HepG2 (cell line): ENCODE measurements at regions not wholly inside any gene's neighbourhood (a gene's known extent, or its start where the extent isn't known, plus 50 kb on each side); places are given as distances from the start of the nearest gene placed in this dataset.

ENCODE experiments used
- ATAC-seq: fragments of 200-7000 bp; cut with Tn5 transposase; 3 replicates; pipeline ENCODE4 v1.9.1; 2020; ENCODE audit warnings: mild to moderate bottlenecking, moderate library complexity
- BruUV-seq: library from RNA; stranded (reverse); fragments of 400-500 nt; replicated peaks from 2 replicates; lab custom pipeline; 2021; lab: Mats Ljungman, UMichigan
- CTCF ChIA-PET: fragments of 300-600 bp; formaldehyde crosslinking; extraction: SDS; loops from one replicate; lab custom pipeline; 2021; ENCODE audit warnings: low total read pairs, inconsistent platforms, low intra/inter-chr PET ratio; lab: Yijun Ruan, JAX
- POLR2A ChIA-PET: fragments of 350-600 bp; sonication (Branson Sonifier 250); formaldehyde crosslinking; loops from one replicate; lab custom pipeline; 2020; ENCODE audit warnings: antibody characterized with exemption, inconsistent platforms; lab: Yijun Ruan, JAX
- DNase-seq: peaks from one replicate; pipeline ENCODE4 v3.0.0-alpha.2; 2015; ENCODE audit warnings: low spot score
- FAIRE-seq: peaks from 3 replicates; lab custom pipeline; 2011; peaks lifted over from hg19 to GRCh38; lab: Jason Lieb, UNC
- H2AFZ ChIP-seq: one replicate; pipeline ENCODE4 v1.6.1; 2011; ENCODE audit warnings: low read length, inconsistent platforms
- H3K27ac ChIP-seq: fragments of 300-600 bp; 3 replicates; pipeline ENCODE4 v1.8.0; 2011; ENCODE audit warnings: mixed run types, mild to moderate bottlenecking, mixed read lengths, low read length, inconsistent platforms; ENCODE audit not compliant: insufficient read depth; ENCODE audit errors: extremely low read length
- H3K27me3 ChIP-seq, 2 experiments: fragments of 200-600 bp in 1 of 2; 2 replicates in 1 of 2; 3 replicates in 1 of 2; pipeline versions ENCODE4 v1.6.0 to v1.8.0; 2011; ENCODE audit warnings: low read length in 2 of 2, mild to moderate bottlenecking in 2 of 2, moderate library complexity in 2 of 2, inconsistent platforms in 1 of 2; ENCODE audit not compliant: insufficient read depth in 2 of 2, control insufficient read depth in 1 of 2
- H3K36me3 ChIP-seq, 2 experiments: fragments of 200-600 bp in 1 of 2; replicated peaks in 1 of 2; 2 replicates in 1 of 2; 3 replicates in 1 of 2; pipeline versions ENCODE4 v1.5.1 to v1.8.0; 2011; ENCODE audit warnings: low read length in 2 of 2, inconsistent platforms in 1 of 2; ENCODE audit not compliant: insufficient read depth in 2 of 2, control insufficient read depth in 1 of 2
- H3K4me1 ChIP-seq: 2 replicates; pipeline ENCODE4 v1.5.1; 2012; ENCODE audit warnings: low read length, inconsistent platforms; ENCODE audit not compliant: insufficient read depth
- H3K4me2 ChIP-seq: 2 replicates; pipeline ENCODE4 v1.6.0; 2011; ENCODE audit warnings: low read depth, low read length, inconsistent platforms
- H3K4me3 ChIP-seq, 3 experiments: fragments of 200-600 bp in 1 of 3; sonication (generic), shearing (Covaris generic) in 1 of 3; replicated peaks in 1 of 3; 2 replicates each; pipeline ENCODE4 v1.5.1; 2011 to 2016; ENCODE audit warnings: low read length in 3 of 3, inconsistent platforms in 2 of 3, low read depth in 2 of 3, mild to moderate bottlenecking in 2 of 3, control low read depth in 1 of 3, mixed read lengths in 1 of 3; ENCODE audit not compliant: insufficient read depth in 1 of 3
- H3K79me2 ChIP-seq: one replicate; pipeline ENCODE4 v1.6.1; 2011; ENCODE audit warnings: low read length, inconsistent platforms; ENCODE audit not compliant: insufficient read depth
- H3K9ac ChIP-seq: 2 replicates; pipeline ENCODE4 v1.6.0; 2011; ENCODE audit warnings: mild to moderate bottlenecking, low read depth, low read length, inconsistent platforms; ENCODE audit not compliant: insufficient read depth
- H3K9me3 ChIP-seq: 2 replicates; pipeline ENCODE4 v1.5.1; 2012; ENCODE audit warnings: mild to moderate bottlenecking, low read length
- H4K20me1 ChIP-seq: 2 replicates; pipeline ENCODE4 v1.6.0; 2011; ENCODE audit warnings: inconsistent platforms, mild to moderate bottlenecking, low read length, moderate library complexity; ENCODE audit not compliant: insufficient read depth
- TCF7L2 ChIP-seq: IDR thresholded peaks from 2 replicates; pipeline ENCODE4 v1.6.1; 2011; ENCODE audit warnings: mild to moderate bottlenecking, low read depth, low read length, moderate library complexity
- ZBTB46 ChIP-seq: sonication (generic); formaldehyde crosslinking; IDR thresholded peaks from 2 replicates; pipeline ENCODE4 v1.4.0; 2020; ENCODE audit warnings: mild to moderate bottlenecking, missing genetic modification reagents, borderline replicate concordance
- ZNF747 ChIP-seq: sonication (generic); formaldehyde crosslinking; IDR thresholded peaks from 2 replicates; pipeline ENCODE4 v1.8.1; 2023; ENCODE audit warnings: missing genetic modification reagents, mild to moderate bottlenecking, borderline replicate concordance
- WGBS: methylation state at CpG from one replicate; pipeline ENCODE4 v1.1.6; 2017; ENCODE audit warnings: low lambda C conversion rate; 5-methylcytosine and 5-hydroxymethylcytosine counted together
- in situ Hi-C: cut with HindIII; loops from 2 replicates; pipeline ENCODE4 v1.10.0; 2017; ENCODE audit warnings: low pct_unique_long_range_greater_than_20kb; ENCODE audit not compliant: extremely low pct_ligation_motif_present
- intact Hi-C: fragments of 100-400 bp; cut with micrococcal nuclease; formaldehyde crosslinking; loops from one replicate; pipeline ENCODE4 v1.10.0; 2022; ENCODE audit not compliant: unreplicated experiment

- WGBS: 3% methylated on average over 3 of the region's 3 CpGs
- Histone ChIP-seq H3K4me2 (no peak overlapping the region), H3K27ac (no peak overlapping the region), H3K27me3 (no peaks in the 10 kb centered on the region), H3K36me3 (no peaks in the 10 kb centered on the region), H3K9me3 (peaks cover 43% of the 10 kb centered on the region), H2AFZ (no peak overlapping the region), H3K9ac (no peak overlapping the region), H3K4me1 (no peaks in the 10 kb centered on the region), H3K79me2 (no peaks in the 10 kb centered on the region), H4K20me1 (no peaks in the 10 kb centered on the region), H3K4me3 (no peak overlapping the region)
- CTCF ChIA-PET: no interaction called here
- no TSS peak for BruUV-seq
- intact Hi-C loops: no loop called here
- in situ Hi-C loops: no loop called here
- TF ChIP-seq ZBTB46 (CRISPR knock-in tag): no peak
- POLR2A ChIA-PET: no interaction called here
- ATAC-seq: no peak
- no peak for DNase-seq
- no peak for FAIRE-seq
Measured at GRCh38 chr14:45946251-45946650, 693.2 kb upstream of the MIS18BP1 start.

GRCh38 chr14:45940318-45940717 is 687.3 kb upstream of the MIS18BP1 start:
- no peaks in the 10 kb centered on the region for H3K4me1 ChIP-seq
- intact Hi-C loops (no loop called here), in situ Hi-C loops (no loop called here)
- POLR2A ChIA-PET: no interaction called here
- no peaks in the 10 kb centered on the region for H3K36me3 ChIP-seq
- no peak overlapping the region for H3K4me2 ChIP-seq
- FAIRE-seq (no peak), ATAC-seq (no peak), DNase-seq (no peak)
- CTCF ChIA-PET: interaction anchor here (1.8 kb wide), 1 partner anchor 514 kb away, joined by 4 read pairs; no protein-coding TSS in a partner anchor
- H3K79me2 ChIP-seq: no peaks in the 10 kb centered on the region
- H3K27me3 ChIP-seq: no peaks in the 10 kb centered on the region
- no peak overlapping the region for H3K27ac ChIP-seq
- no peak overlapping the region for H2AFZ ChIP-seq
- TF ChIP-seq TCF7L2 (no peak), ZNF747 (CRISPR knock-in tag) (no peak)
- H3K4me3 ChIP-seq: no peak overlapping the region
- peaks cover 60% of the 10 kb centered on the region for H3K9me3 ChIP-seq
- no peak overlapping the region for H3K9ac ChIP-seq
- H4K20me1 ChIP-seq: no peaks in the 10 kb centered on the region
- BruUV-seq: no TSS peak
